ENCODE measurements at regions not wholly inside any gene's neighbourhood (a gene's known extent, or its start where the extent isn't known, plus 50 kb on each side); places are given as distances from the start of the nearest gene placed in this dataset.
"Not testable (repeated sequence)": the region's sequence is repeated elsewhere in the genome, so short reads cannot be mapped to it uniquely, and the experiment has no call there.

GRCh38 chr2:67179526-67179925, 217.6 kb upstream of the ETAA1 start:
- no peaks in the 10 kb centered on the region for H3K27me3 ChIP-seq (ENCODE audit: control insufficient read depth, insufficient read depth, low read length)
- no peak overlapping the region for H3K4me3 ChIP-seq (ENCODE audit: low read depth, low read length)
- H3K36me3 ChIP-seq (ENCODE audit: control insufficient read depth, insufficient read depth, low read length), result no peaks in the 10 kb centered on the region
- no peak for DNase-seq (ENCODE audit: low read depth)
- no peak for TF ChIP-seq CTCF (IDR thresholded peaks at IDR 0.05; ENCODE audit: insufficient read depth, low read length, poor library complexity, severe bottlenecking)

- TF ChIP-seq CTCF (IDR thresholded peaks at IDR 0.05; ENCODE audit: insufficient read depth, low read length, poor library complexity, severe bottlenecking), result no peak
- no peaks in the 10 kb centered on the region for H3K36me3 ChIP-seq (ENCODE audit: control insufficient read depth, insufficient read depth, low read length)
- H3K27me3 ChIP-seq (ENCODE audit: control insufficient read depth, insufficient read depth, low read length), result no peaks in the 10 kb centered on the region
Observed at GRCh38 chr2:67180841-67181240, 216.3 kb upstream of the ETAA1 start.

GRCh38 chr2:67182884-67183283, 214.2 kb upstream of the ETAA1 start:
- no peak overlapping the region for H3K4me3 ChIP-seq (ENCODE audit: low read depth, low read length)
- DNase-seq (ENCODE audit: low read depth), result no peak
- no peak for TF ChIP-seq CTCF (IDR thresholded peaks at IDR 0.05; ENCODE audit: insufficient read depth, low read length, poor library complexity, severe bottlenecking)
- H3K36me3 ChIP-seq (ENCODE audit: control insufficient read depth, insufficient read depth, low read length), result no peaks in the 10 kb centered on the region
- no peaks in the 10 kb centered on the region for H3K27me3 ChIP-seq (ENCODE audit: control insufficient read depth, insufficient read depth, low read length)

More at GRCh38 chr2:67180841-67181240, 216.3 kb upstream of the ETAA1 start:
- DNase-seq (ENCODE audit: low read depth), result no peak
- no peak overlapping the region for H3K4me3 ChIP-seq (ENCODE audit: low read depth, low read length)

- Histone ChIP-seq H3K27me3 (ENCODE audit: control insufficient read depth, insufficient read depth, low read length) (no peaks in the 10 kb centered on the region), H3K36me3 (ENCODE audit: control insufficient read depth, insufficient read depth, low read length) (no peaks in the 10 kb centered on the region), H3K4me3 (ENCODE audit: low read depth, low read length) (no peak overlapping the region)
- DNase-seq (ENCODE audit: low read depth), result no peak
- no peak for TF ChIP-seq CTCF (IDR thresholded peaks at IDR 0.05; ENCODE audit: insufficient read depth, low read length, poor library complexity, severe bottlenecking)
Observed at GRCh38 chr2:67186326-67186725, 210.8 kb upstream of the ETAA1 start.

- Histone ChIP-seq H3K36me3 (ENCODE audit: control insufficient read depth, insufficient read depth, low read length) (no peaks in the 10 kb centered on the region), H3K4me3 (ENCODE audit: low read depth, low read length) (no peak overlapping the region), H3K27me3 (ENCODE audit: control insufficient read depth, insufficient read depth, low read length) (no peaks in the 10 kb centered on the region)
- no peak for TF ChIP-seq CTCF (IDR thresholded peaks at IDR 0.05; ENCODE audit: insufficient read depth, low read length, poor library complexity, severe bottlenecking)
- DNase-seq (ENCODE audit: low read depth), result no peak
Observed at GRCh38 chr2:67186871-67187270, 210.3 kb upstream of the ETAA1 start.

GRCh38 chr2:67195327-67195726, 201.8 kb upstream of the ETAA1 start:
- H3K27me3 ChIP-seq (ENCODE audit: control insufficient read depth, insufficient read depth, low read length); H3K4me3 ChIP-seq (ENCODE audit: low read depth, low read length); H3K36me3 ChIP-seq (ENCODE audit: control insufficient read depth, insufficient read depth, low read length); DNase-seq (ENCODE audit: low read depth): not testable (repeated sequence)
